ENCODE measurements at regions not wholly inside any gene's neighbourhood (a gene's known extent, or its start where the extent isn't known, plus 50 kb on each side); places are given as distances from the start of the nearest gene placed in this dataset.
"Not testable (repeated sequence)": the region's sequence is repeated elsewhere in the genome, so short reads cannot be mapped to it uniquely, and the experiment has no call there.

DNA sequence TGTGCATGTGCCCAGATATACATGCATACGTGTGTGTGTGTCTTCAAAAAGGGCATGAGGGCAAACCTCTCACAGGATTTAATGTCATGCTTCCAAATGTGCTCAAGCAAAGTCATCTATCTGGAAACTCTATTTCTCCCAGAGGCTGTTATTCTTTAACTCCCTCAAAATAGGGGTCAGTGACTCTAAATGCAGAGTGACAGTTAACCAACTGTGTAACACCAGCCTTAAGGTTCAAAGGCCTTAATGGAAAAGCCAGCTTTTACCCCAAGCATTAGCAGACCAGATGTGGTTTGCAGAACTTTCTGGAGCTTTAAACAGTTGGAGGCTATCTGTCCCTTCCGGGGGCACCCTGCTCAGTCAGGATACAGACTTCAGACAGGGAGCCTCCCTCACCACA lies 70.4 kb upstream of the SLC7A14 start:
- DNase-seq (ENCODE audit: low spot score) = no peak
- BruUV-seq (replicated peaks) = no TSS peak
- no peaks in the 10 kb centered on the region for H3K4me1 ChIP-seq (ENCODE audit: insufficient read depth, low read length, poor library complexity, severe bottlenecking)
- CTCF ChIA-PET = no interaction called here
- no peaks in the 10 kb centered on the region for H3K36me3 ChIP-seq (ENCODE audit: insufficient read depth, low read length, poor library complexity, severe bottlenecking)
- no peaks in the 10 kb centered on the region for H3K27me3 ChIP-seq (replicated peaks; ENCODE audit: insufficient read depth, low read depth, low read length, poor library complexity)
- no peak overlapping the region for H3K27ac ChIP-seq (ENCODE audit: low read depth, low read length, poor library complexity, severe bottlenecking)
- H3K9me3 ChIP-seq (ENCODE audit: low read depth, low read length, poor library complexity, severe bottlenecking) = no peaks in the 10 kb centered on the region
- H3K4me3 ChIP-seq (ENCODE audit: low read depth, low read length, poor library complexity, severe bottlenecking) = no peak overlapping the region
- intact Hi-C loops (cut with micrococcal nuclease; ENCODE audit: unreplicated experiment) = no loop called here
- POLR2A ChIA-PET (ENCODE audit: low non-redundant PET) = no interaction called here
- TF ChIP-seq CTCF (conservative IDR thresholded peaks at IDR 0.05; ENCODE audit: low read depth, low read length) (no peak), EZH2 (IDR thresholded peaks at IDR 0.05; ENCODE audit: borderline replicate concordance, low read depth, low read length, poor library complexity, severe bottlenecking) (no peak)

GRCh38 chr3:170653801-170654200 lies 67.9 kb upstream of the SLC7A14 start:
- no peak overlapping the region for H3K4me3 ChIP-seq (ENCODE audit: low read depth, low read length, poor library complexity, severe bottlenecking)
- ChIA-PET CTCF (no interaction called here), POLR2A (ENCODE audit: low non-redundant PET) (no interaction called here)
- no peaks in the 10 kb centered on the region for H3K9me3 ChIP-seq (ENCODE audit: low read depth, low read length, poor library complexity, severe bottlenecking)
- H3K4me1 ChIP-seq (ENCODE audit: insufficient read depth, low read length, poor library complexity, severe bottlenecking) = no peaks in the 10 kb centered on the region
- H3K27me3 ChIP-seq (replicated peaks; ENCODE audit: insufficient read depth, low read depth, low read length, poor library complexity) = peaks cover 19% of the 10 kb centered on the region
- intact Hi-C loops (cut with micrococcal nuclease; ENCODE audit: unreplicated experiment) = no loop called here
- H3K27ac ChIP-seq (ENCODE audit: low read depth, low read length, poor library complexity, severe bottlenecking) = no peak overlapping the region
- TF ChIP-seq CTCF (conservative IDR thresholded peaks at IDR 0.05; ENCODE audit: low read depth, low read length) = no peak
- no peak for TF ChIP-seq EZH2 (IDR thresholded peaks at IDR 0.05; ENCODE audit: borderline replicate concordance, low read depth, low read length, poor library complexity, severe bottlenecking)
- BruUV-seq (replicated peaks) = no TSS peak
- DNase-seq (ENCODE audit: low spot score) = no peak
- H3K36me3 ChIP-seq (ENCODE audit: insufficient read depth, low read length, poor library complexity, severe bottlenecking) = no peaks in the 10 kb centered on the region

DNA sequence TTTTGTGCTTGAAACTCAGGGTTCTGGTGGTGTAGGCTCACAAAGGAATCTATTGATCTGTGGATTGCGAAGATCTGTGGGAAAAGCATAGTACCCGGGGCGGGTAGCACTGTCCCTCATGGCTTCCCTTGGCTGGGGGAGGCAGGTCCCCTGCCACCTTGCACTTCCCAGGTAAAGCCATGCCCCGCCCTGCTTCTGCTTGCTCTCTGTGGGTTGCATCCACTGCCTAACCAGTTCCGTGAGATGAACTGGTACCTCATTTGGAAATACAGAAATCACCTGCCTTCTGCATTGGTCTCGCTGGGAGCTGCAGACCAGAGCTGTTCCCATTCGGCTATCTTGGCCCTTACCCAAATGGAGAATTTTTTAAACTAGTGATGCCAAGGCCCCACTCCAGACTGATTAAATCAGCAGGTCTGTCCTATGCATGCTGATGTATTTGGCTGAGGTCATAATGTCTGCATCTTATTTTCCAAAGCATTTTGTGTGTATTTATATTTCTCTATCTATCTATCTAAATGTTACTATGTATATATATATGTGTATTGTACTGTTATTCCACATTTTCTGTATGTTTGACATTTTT lies 65.5 kb upstream of the SLC7A14 start:
- no TSS peak for BruUV-seq (replicated peaks)
- H3K36me3 ChIP-seq (ENCODE audit: insufficient read depth, low read length, poor library complexity, severe bottlenecking) = no peaks in the 10 kb centered on the region
- intact Hi-C loops (cut with micrococcal nuclease; ENCODE audit: unreplicated experiment) = no loop called here
- TF ChIP-seq EZH2 (IDR thresholded peaks at IDR 0.05; ENCODE audit: borderline replicate concordance, low read depth, low read length, poor library complexity, severe bottlenecking) (no peak), CTCF (conservative IDR thresholded peaks at IDR 0.05; ENCODE audit: low read depth, low read length) (no peak)
- H3K27ac ChIP-seq (ENCODE audit: low read depth, low read length, poor library complexity, severe bottlenecking) = no peak overlapping the region
- CTCF ChIA-PET = no interaction called here
- no peak for DNase-seq (ENCODE audit: low spot score)
- no peak overlapping the region for H3K4me3 ChIP-seq (ENCODE audit: low read depth, low read length, poor library complexity, severe bottlenecking)
- POLR2A ChIA-PET (ENCODE audit: low non-redundant PET) = no interaction called here
- H3K4me1 ChIP-seq (ENCODE audit: insufficient read depth, low read length, poor library complexity, severe bottlenecking) = no peaks in the 10 kb centered on the region
- H3K9me3 ChIP-seq (ENCODE audit: low read depth, low read length, poor library complexity, severe bottlenecking) = no peaks in the 10 kb centered on the region
- H3K27me3 ChIP-seq (replicated peaks; ENCODE audit: insufficient read depth, low read depth, low read length, poor library complexity) = peaks cover 26% of the 10 kb centered on the region

GRCh38 chr3:170650557-170650956 lies 64.7 kb upstream of the SLC7A14 start:
- DNase-seq (ENCODE audit: low spot score); H3K4me3 ChIP-seq (ENCODE audit: low read depth, low read length, poor library complexity, severe bottlenecking); CTCF ChIA-PET; POLR2A ChIA-PET (ENCODE audit: low non-redundant PET); intact Hi-C loops (cut with micrococcal nuclease; ENCODE audit: unreplicated experiment); H3K27ac ChIP-seq (ENCODE audit: low read depth, low read length, poor library complexity, severe bottlenecking); H3K4me1 ChIP-seq (ENCODE audit: insufficient read depth, low read length, poor library complexity, severe bottlenecking); BruUV-seq (replicated peaks); H3K9me3 ChIP-seq (ENCODE audit: low read depth, low read length, poor library complexity, severe bottlenecking); H3K36me3 ChIP-seq (ENCODE audit: insufficient read depth, low read length, poor library complexity, severe bottlenecking): not testable (repeated sequence)
- H3K27me3 ChIP-seq (replicated peaks; ENCODE audit: insufficient read depth, low read depth, low read length, poor library complexity) = peaks cover 26% of the 10 kb centered on the region

Measured in A673 (cell line).